GM21529 (cell line): ENCODE measurements at regions not wholly inside any gene's neighbourhood (a gene's known extent, or its start where the extent isn't known, plus 50 kb on each side); places are given as distances from the start of the nearest gene placed in this dataset.

ENCODE experiments used
- ATAC-seq: cut with Tn5 transposase; IDR thresholded peaks from one replicate; pipeline ENCODE4 v1.9.1; 2021; ENCODE audit not compliant: unreplicated experiment

GRCh38 chr11:105333153-105333552 lies 193.6 kb upstream of the CARD18 start:
- no peak for ATAC-seq

- no peak for ATAC-seq
These were observed 192.6 kb upstream of the CARD18 start for GRCh38 chr11:105332171-105332570.

GRCh38 chr11:105328061-105328460 lies 188.5 kb upstream of the CARD18 start:
- no peak for ATAC-seq

- ATAC-seq = no peak
These were observed 184.6 kb upstream of the CARD18 start for GRCh38 chr11:105324156-105324555.

GRCh38 chr11:105321696-105322095 lies 182.1 kb upstream of the CARD18 start:
- ATAC-seq = no peak

- no peak for ATAC-seq
These were observed 175.7 kb upstream of the CARD18 start for GRCh38 chr11:105315287-105315686.

- ATAC-seq = no peak
These were observed 172.7 kb upstream of the CARD18 start for GRCh38 chr11:105312266-105312665.

GRCh38 chr11:105298630-105299029 lies 159.1 kb upstream of the CARD18 start:
- ATAC-seq = no peak

- no peak for ATAC-seq
These were observed 158.6 kb upstream of the CARD18 start for GRCh38 chr11:105298174-105298573.

- ATAC-seq = no peak
These were observed 157.9 kb upstream of the CARD18 start for GRCh38 chr11:105297463-105297862.

- ATAC-seq = no peak
These were observed 157.2 kb upstream of the CARD18 start for GRCh38 chr11:105296806-105297205.

GRCh38 chr11:105296386-105296785 lies 156.8 kb upstream of the CARD18 start:
- no peak for ATAC-seq

- ATAC-seq = no peak
These were observed 143.1 kb upstream of the CARD18 start for GRCh38 chr11:105282658-105283057.

GRCh38 chr11:105274631-105275030 lies 135.1 kb upstream of the CARD18 start:
- ATAC-seq = no peak

GRCh38 chr11:105273660-105274280 lies 134.2 kb upstream of the CARD18 start:
- no peak for ATAC-seq

- ATAC-seq = no peak
These were observed 130.3 kb upstream of the CARD18 start for GRCh38 chr11:105269862-105270261.

GRCh38 chr11:105268404-105269062 lies 129.0 kb upstream of the CARD18 start:
- ATAC-seq = no peak

GRCh38 chr11:105265845-105266244 lies 126.3 kb upstream of the CARD18 start:
- no peak for ATAC-seq

- no peak for ATAC-seq
These were observed 121.4 kb upstream of the CARD18 start for GRCh38 chr11:105260976-105261375.

- no peak for ATAC-seq
These were observed 106.3 kb upstream of the CARD18 start for GRCh38 chr11:105245781-105246315.

GRCh38 chr11:105244160-105244825 lies 104.7 kb upstream of the CARD18 start:
- no peak for ATAC-seq

GRCh38 chr11:105241136-105241535 lies 101.6 kb upstream of the CARD18 start:
- no peak for ATAC-seq
